GM18498 (cell line): ENCODE measurements at regions not wholly inside any gene's neighbourhood (a gene's known extent, or its start where the extent isn't known, plus 50 kb on each side); places are given as distances from the start of the nearest gene placed in this dataset.

Experiments used
- ATAC-seq: cut with Tn5 transposase; IDR thresholded peaks from one replicate; pipeline ENCODE4 v1.9.1; 2021; ENCODE audit warnings: mild to moderate bottlenecking, moderate library complexity; ENCODE audit not compliant: unreplicated experiment

DNA sequence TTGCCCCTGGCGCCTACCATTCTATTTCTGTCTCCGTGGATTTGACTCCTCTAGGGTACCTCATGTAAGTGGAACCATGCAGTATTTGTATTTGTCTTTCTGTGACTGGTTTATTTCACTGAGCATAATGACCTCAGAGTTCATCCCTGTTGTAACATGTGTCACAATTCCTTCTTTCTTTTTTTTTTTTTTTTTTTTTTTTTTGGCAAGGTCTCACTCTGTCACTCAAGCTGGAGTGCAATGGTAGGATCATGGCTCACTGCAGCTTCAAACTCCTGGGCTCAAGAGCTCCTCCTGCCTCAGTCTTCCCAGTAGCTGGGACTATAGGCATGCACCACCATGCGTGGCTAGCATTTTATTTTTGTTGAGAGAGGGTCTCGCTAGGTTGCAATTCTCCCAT is 74.0 kb upstream of the SEPTIN5 start:
- ATAC-seq = no peak

DNA sequence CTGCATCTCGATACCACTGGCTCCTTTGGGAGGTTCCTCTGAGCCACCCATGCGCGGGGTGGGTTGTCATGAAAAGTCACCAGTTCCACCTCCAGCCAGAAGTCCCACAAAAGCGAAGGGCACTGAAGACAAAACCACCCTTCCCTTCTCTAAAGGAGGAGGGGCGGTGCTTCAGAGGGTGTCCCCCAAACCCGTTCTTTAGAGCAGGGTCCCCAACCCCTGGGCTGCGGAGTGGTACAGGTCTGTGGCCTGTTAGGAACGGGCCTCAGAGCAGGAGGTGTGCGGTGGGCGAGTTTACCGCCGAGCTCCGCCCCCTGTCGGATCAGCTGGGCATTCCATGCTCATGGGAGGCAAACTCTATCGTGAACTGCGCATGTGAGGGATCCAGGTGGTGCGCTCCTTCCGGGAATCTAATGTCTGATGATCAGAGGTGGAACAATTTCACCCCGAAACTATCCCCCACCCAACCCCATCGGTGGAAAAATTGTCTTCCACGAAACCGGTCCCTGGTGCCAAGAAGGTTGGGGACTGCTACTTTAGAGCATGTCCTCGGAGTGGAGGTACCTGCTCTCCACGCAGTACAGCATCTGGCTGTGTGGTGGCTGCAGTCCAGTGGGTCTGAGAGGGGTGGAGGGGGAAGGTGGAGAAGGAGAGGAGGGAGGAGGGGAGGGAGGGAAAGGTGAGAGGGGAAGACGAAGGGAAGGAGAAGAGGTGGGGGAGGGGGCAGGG is 72.9 kb upstream of the SEPTIN5 start:
- ATAC-seq = no peak

DNA sequence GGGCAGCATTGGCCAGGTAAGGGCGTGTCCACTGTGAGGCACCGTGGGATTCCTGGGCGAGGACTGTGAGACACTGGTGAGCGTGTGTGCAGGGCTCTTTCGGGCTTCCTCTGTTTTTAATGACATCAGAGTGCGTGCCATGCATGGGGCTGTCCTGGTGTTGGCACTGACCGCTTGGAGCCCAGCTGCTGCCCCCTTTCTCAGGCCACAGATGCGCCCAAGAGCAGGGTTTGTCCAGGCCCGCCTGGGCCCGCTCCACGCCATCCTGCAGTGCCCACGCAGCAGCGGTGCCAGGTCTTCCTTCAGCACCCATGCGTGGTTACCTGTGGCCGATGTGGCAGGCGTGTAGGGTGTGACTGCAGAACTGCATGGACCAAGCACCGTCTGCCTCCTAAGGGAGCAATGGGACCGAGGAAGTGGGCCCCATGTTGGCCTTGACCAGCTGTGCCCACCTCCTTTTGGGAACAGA is 72.3 kb upstream of the SEPTIN5 start:
- no peak for ATAC-seq

DNA sequence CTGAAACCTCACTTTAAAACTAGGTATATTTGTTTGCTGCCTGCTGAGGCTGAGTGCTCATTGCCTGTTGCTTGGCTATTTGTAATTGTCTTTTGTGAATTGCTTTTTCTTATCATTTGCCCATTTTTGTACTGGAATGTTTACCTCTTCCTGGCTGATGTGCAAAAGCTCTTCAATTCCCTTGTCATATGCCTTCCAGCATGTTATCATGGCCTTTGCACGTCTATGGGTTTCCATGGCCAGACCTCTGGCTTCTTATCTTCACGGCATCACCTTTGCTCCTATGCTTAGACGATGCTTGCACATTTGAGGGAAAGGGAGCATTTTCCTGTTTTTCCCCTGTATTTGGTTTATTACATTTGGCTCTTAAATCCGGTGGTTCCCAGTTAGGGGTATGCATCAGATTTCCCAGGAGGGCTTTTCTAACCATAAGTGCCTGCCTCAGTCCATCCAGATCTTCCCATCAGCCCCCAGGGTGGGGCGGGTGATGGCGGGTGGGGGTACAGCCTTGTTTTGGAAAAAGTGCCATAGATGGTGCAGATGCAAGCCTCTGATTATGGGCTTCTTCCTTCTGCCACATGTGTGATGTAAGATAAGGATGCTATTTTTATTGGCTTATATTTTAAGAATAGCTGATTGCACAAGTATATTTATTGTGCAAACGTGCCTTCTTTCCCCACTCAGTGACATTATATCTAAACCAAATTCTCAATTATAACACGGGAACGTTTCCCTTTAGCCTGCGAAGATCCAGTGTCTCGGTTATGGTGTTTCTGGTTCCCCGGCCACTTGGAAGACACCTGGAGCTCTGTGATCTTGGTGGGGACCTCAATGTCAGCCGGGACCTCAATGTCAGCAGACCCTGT is 70.6 kb upstream of the SEPTIN5 start:
- no peak for ATAC-seq

DNA sequence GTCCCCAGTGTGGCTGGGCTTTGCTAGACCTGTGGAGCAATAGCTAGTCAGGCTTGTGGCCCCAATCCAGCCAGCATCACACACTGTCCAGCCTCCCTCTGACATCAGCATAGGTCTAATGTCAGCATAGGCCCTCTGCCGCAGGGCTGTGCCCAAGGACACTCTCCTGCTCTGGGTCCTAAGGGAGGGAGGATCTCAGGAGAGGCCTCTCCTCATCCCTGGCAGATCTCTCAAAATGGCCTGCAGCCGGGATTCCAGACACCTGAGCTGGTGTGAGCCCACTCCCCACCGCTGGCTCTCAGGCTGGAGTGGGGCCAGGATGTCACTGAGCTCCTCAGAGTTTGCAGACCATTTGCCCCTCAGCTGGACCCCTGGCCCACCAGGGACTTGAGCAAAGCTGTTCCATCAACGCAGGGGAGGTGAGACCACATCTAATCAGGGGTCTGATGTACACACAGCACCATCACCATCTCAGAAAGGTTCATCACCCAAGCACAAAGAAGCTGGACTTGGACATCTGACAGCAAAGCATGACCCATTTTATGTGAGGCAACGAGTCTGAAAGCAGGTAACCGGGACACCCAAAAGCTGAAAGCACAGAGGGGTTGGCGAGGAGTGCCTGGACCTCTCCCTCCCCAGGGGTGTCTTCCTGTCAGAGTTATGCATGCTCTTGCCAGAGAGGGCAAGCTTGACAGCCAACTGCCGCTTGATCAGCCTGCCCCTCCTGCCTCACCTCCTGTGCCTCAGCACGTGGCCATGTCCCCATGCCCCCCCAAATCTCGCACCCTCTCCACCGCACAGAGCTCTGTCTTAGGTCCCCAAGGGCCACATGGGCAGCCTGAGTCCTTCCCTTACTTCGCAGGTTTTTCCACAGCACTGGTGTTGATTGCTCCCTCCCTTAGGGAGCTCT is 69.7 kb upstream of the SEPTIN5 start:
- ATAC-seq = no peak

DNA sequence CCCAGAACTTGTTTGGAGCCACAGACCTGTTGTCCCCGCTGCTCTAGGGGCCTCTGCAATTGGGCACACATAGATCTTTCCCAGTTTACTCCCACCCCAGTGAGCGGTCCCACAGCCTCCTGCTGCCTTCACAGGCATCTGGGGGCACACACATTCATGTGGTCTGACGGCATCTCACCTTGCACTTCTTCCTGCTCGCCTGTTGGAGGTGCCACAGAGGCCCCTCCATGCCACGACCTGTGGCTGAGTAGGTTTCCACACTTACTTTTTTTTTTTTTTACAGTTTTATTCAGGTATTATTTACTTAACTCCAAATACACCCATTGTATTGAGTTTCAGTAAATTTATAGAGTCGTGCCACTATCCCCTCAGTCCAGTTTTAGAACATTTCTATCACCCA is 68.9 kb upstream of the SEPTIN5 start:
- no peak for ATAC-seq

DNA sequence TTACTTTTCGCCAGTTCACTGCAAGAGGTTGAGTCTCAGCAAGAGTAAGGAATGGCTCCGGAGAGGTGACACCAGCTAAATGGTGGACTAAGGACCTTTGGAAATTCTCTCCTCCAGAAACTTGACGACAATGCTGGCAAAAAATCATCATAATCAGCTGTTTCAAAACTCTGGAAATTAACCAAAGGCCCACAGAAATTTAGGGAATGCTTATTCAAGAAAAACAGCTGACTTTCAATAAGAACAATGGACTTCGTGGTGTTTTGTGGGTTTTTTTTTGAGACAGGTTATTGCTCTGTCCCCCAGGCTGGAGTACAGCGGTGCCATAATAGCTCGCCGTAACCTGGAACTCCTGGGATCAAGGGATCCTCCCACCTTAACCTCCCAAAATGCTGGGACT is 68.4 kb upstream of the SEPTIN5 start:
- ATAC-seq = no peak

DNA sequence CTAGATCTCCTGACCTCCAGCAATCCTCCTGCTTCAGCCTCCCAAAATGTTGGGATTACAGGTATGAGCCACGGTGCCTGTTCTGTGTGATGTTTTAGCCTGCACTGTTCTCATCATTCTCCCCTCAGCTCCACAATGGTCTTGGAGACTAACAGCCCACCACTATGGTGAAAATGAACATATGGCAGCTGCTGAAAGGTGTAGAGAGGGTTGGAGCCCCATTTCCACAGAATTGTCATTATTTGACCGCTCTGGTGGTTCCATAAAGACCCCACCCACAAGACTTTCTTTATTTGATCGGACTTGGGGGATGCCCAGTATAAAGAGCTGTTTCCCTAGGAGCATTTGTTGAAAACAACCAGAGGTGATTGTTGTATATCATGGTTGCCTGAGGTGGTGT is 67.9 kb upstream of the SEPTIN5 start:
- ATAC-seq = no peak

DNA sequence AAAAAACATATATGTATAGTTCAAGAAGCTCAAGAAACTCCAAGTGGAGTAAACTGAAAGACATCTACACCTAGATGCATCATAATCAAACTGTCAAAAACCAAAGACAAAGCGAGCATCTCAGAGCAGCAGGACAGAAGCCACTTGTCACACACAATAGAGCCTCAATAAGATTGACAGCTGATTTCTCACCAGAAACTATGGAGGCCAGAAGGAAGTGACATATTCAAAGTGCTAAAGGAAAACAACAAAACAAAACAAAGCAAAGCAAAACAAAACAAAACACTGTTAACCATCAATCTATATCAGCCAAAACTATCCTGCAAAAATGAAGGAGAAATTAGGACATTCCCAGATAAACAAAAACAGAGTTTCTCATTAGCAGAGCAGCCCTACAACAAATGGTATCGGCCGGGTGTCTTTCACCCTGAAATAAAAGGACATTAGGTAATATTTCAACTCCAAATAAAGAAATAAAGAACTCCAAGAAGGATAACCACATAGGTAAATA is 65.8 kb upstream of the SEPTIN5 start:
- no peak for ATAC-seq

DNA sequence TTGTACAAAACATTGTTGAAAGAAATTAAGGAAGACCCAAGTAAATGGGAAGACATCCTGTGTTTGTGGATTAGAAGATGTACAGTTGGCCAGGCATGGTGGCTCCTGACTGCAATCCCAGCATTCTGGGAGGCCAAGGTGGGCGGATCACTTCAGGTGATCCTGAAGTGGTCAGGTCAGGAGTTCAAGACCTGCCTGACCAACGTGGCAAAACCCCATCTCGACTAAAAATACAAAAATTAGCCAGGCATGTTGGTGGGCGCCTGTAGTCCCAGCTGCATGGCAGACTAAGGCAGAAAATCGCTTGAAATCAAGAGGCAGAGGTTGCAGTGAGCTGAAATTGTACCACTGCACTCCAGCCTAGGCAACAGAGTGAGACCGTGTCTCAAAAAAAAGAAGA is 62.0 kb upstream of the SEPTIN5 start:
- ATAC-seq = no peak

DNA sequence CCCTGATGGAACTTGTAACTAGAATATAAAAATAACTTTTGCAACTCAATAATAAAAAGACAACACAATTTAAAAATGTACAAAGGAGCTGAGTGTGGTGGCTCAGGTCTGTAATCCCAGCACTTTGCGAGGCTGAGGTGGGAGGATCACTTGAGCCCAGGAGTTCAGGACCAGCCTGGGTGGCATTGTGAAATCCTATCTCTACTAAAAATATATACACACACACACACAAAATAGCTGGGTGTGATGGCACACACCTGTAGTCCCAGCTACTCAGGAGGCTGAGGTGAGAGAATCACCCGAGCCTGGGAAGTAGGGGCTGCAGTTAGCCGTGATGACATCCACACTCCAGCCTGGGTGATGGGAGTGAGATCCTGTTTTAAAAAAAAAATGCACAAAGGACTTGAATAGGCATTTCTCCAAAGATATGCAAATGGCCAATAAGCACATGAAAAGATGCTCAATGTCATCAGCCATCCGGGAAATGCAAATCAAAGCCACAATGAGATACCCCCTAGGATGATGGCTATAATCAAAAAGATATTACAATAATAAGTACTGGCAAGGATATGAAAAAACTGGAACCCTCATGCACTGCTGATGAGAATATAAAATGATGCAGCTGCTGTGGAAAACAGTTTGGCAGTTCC is 59.8 kb upstream of the SEPTIN5 start:
- ATAC-seq = no peak

DNA sequence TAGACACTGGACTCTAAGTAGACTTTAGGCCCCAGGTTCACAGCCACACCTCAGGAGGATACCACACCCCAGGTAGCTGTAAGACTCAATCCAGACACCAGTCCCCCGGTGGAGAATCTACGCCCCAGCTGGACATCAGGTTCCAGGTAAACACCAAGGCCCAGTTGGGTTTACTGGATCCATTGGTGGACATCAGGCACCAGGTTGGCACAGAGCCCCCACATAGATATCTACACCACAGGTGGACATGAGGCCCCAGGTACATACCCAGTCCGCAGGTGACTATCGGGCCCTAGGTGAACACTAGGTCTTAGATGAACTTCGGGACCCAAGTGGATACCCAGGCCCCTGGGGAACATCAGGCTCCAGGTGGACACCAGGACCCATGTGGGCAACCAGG is 58.9 kb upstream of the SEPTIN5 start:
- no peak for ATAC-seq

DNA sequence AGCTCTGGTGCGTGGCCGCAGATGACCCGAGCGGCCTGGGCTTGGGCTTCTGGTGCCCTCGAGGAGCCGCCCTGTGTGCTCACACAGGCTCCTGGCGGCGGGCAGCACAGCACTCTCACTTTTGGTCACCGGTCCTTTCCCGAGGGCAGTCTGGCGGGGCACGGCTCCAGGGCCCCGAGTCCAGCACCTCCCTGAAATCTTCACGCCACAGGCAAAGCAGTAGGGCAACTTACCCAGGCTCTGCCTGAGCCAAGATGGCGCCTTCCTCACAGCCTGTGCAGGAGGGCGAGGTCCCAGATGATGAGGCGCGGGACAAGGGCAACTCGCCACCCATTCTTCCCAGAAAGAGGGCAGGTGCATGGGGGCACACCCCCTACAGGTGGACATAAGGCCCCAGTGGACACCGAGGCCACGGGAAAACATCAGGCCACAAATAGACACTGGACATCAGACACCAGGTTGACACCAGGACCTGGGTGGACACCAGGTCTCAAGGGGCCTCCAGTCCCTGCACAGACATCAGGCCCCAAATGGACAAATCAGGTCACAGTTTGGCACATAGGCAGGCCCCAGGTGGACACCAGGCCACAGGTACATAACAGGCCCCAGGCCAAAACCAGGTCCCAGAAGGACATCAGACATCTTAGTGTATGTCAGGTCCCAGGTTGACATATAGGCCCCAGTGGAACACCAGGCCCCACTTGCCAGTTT is 57.6 kb upstream of the SEPTIN5 start:
- ATAC-seq = no peak

DNA sequence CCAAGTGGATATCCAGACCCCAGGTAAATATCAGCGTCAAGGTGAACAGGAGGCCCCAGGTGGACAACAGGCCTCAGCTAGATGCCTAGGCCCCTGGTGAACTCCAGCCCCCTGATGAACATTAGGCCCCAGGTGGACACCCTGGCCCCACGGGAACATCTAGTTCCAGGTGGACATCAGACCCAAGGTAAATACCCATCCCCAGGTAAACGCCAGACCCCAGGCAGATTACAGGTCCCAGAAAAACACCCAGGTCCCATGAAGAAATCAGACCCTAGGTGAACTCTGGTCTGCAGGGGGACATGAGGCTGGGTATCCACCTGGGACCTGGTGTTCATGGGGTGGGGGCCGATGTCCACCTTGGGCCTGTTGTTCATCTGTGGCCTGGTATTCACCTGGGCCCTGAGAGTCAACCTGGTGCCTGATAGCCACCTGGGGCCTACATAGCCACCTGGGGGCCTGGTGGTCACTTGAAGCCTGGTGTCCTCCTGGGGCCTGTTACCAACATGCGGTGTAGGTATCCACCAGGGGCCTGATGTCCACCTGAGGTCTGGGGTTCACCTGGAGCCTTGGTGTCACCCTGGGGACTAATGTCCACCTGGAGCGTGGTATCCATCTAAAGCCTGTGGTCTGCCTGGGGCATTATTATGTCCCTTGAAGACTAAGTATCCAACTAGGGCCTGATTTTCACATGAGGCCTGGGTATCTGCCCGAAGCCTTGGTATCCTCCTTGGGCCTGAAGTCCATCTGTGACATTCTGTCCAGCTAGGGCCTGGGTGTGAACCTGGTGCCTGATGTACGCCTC is 56.8 kb upstream of the SEPTIN5 start:
- no peak for ATAC-seq

DNA sequence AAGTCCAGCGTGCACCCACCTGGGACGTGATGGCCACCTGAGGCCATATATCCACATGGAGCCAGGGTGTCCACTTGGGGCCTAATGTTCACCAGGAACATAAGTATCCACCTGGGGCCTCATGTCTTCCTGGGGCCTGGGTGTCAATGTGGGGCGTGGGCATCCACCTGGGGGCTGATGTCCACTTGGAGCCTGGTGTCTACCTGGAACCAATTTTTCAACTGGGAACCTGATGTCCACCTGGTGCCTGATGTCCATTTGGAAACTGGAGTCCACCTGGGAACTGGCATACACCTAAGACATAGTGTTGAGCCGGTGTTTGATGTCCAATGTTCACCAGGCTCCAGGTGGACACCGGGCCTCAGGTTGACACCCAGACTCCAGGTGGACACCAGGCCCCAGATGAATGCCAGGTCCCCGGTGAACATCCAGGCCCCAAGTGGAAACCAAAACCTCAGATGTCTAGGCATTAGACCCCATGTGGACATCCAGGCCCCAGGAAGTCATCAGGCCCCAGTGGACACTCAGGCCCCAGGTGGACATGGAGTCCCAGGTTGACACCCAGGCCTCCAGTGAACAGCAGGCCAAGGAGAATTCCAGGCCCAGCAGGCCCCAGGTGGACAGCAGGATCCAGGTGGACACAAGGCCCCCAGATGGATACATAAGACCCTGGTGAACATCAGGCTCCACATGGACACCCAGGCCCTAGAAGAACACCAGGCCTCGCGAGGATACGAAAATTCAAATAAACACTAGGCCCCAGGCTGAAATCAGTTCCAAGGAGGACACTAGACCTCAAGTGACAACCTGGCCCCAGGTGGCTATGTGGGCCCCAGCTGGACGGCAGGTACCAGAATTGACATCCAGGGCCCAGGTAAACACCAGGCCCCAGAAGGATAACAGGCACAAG is 56.0 kb upstream of the SEPTIN5 start:
- no peak for ATAC-seq

DNA sequence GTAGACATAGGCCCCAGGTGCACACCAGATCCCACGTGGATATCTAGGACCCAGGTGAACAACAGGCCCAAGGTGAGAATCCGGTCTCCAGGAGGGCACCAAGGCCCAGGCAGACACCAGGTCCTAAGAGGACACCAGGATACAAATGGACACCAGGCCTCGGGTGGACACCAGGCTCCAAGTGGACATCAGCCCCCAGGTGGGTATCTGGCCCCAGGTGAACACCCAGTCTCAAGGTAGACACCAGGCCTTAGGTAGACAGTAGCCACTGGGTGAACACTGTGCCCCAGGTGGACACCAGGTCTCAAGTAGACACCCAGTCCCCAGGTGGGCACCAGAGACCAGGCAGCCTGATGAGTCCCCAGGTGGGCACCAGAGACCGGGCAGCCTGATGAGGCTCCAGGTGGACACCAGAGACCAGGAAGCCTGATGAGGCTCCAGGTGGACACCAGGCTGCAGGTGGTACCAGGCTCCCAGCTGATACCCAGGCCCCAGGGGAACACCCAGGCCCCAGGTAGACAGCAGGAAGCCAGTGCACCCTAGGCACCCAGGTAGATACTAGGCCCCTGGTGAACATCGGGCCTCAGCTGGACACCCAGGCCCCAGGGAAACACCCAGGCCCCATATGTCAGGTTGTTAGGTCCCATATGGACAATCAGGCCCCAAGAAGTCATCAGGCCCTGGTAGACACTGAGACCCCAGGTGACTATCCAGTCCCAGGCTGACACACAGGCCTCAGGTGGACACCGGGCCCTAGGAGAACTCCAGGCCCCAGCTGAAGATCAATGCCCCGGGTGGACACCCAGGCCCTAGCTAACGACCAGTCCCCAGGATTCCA is 55.1 kb upstream of the SEPTIN5 start:
- no peak for ATAC-seq

DNA sequence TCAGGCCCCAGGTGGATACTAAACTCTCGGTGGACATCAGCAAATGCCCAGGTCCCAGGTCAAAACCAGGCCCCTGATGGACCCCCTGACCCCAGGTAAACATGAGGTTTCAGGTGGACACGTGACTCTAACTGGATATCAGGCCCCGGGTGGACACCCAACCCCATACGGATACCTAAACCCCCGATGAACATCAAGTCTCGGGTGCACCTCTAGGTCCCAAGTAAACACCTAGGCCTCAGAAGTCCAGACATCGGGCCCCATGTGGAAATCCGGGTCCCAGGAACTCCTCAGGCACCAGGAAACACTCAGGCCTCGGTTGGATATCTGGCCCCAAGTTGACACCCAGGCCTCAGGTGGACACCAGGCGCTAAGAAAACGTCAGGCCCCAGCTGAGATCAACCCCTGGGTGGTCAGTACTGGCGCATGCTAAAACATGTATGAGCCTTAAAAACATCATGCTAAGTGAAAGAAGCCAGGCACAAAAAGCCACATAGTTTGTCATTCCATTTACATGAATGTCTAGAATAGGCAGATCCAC is 54.4 kb upstream of the SEPTIN5 start:
- no peak for ATAC-seq
